Neural progenitor cell (in vitro differentiated cells): ENCODE measurements at regions not wholly inside any gene's neighbourhood (a gene's known extent, or its start where the extent isn't known, plus 50 kb on each side); places are given as distances from the start of the nearest gene placed in this dataset.

Experiments used
- DNase-seq: peaks from one replicate; pipeline ENCODE4 v3.0.0-alpha.2; 2016; ENCODE audit warnings: low spot score
- H2AFZ ChIP-seq: fragments of 200-600 bp; sonication (generic); replicated peaks from 2 replicates; pipeline ENCODE4 v1.6.1; 2016; ENCODE audit warnings: antibody characterized with exemption
- H3F3A ChIP-seq: fragments of 200-600 bp; sonication (generic); 2 replicates; pipeline ENCODE4 v1.6.1; 2016; ENCODE audit warnings: antibody characterized with exemption, low read depth
- H3K27ac ChIP-seq: fragments of 200-600 bp; sonication (generic); 2 replicates; pipeline ENCODE4 v1.5.1; 2016; ENCODE audit warnings: mild to moderate bottlenecking
- H3K27me3 ChIP-seq: fragments of 200-600 bp; sonication (generic); 2 replicates; pipeline ENCODE4 v1.6.1; 2016; ENCODE audit warnings: mild to moderate bottlenecking, moderate library complexity
- H3K36me3 ChIP-seq: fragments of 200-600 bp; sonication (generic); 2 replicates; pipeline ENCODE4 v1.5.1; 2016
- H3K4me1 ChIP-seq: fragments of 200-600 bp; sonication (generic); 2 replicates; pipeline ENCODE4 v1.6.1; 2016; ENCODE audit warnings: mixed run types
- H3K4me2 ChIP-seq: fragments of 200-600 bp; sonication (generic); 2 replicates; pipeline ENCODE4 v1.6.1; 2016
- H3K4me3 ChIP-seq: fragments of 200-600 bp; sonication (generic); 2 replicates; pipeline ENCODE4 v1.5.1; 2016
- H3K79me2 ChIP-seq: fragments of 200-600 bp; sonication (generic); 2 replicates; pipeline ENCODE4 v1.6.1; 2016; ENCODE audit warnings: low read depth
- H3K9ac ChIP-seq: fragments of 200-600 bp; sonication (generic); 2 replicates; pipeline ENCODE4 v1.6.1; 2016
- H3K9me3 ChIP-seq: fragments of 200-600 bp; sonication (generic); 2 replicates; pipeline ENCODE4 v1.5.1; 2016; ENCODE audit warnings: low read depth
- H4K20me1 ChIP-seq: fragments of 200-600 bp; sonication (generic); 2 replicates; pipeline ENCODE4 v1.6.1; 2016; ENCODE audit warnings: low read depth
- H3K27ac Mint-ChIP-seq: 3 replicates; pipeline ENCODE4 v1.8.0; 2021; ENCODE audit warnings: mixed read lengths
- H3K27me3 Mint-ChIP-seq: 2 replicates; pipeline ENCODE4 v1.8.0; 2022; ENCODE audit warnings: low read depth, mild to moderate bottlenecking, inconsistent platforms, moderate library complexity, mixed read lengths; ENCODE audit not compliant: insufficient read depth
- H3K36me3 Mint-ChIP-seq: 3 replicates; pipeline ENCODE4 v1.8.0; 2021; ENCODE audit warnings: mixed read lengths
- H3K4me1 Mint-ChIP-seq: 3 replicates; pipeline ENCODE4 v1.8.0; 2021; ENCODE audit warnings: mixed read lengths
- H3K4me3 Mint-ChIP-seq: 3 replicates; pipeline ENCODE4 v1.8.0; 2021; ENCODE audit warnings: mild to moderate bottlenecking, moderate library complexity, mixed read lengths
- H3K9me3 Mint-ChIP-seq: 3 replicates; pipeline ENCODE4 v1.8.0; 2020; ENCODE audit warnings: mixed read lengths
- CTCF ChIP-seq: fragments of 200-600 bp; sonication (generic); IDR thresholded peaks from 2 replicates; pipeline ENCODE4 v1.5.1; 2017; ENCODE audit warnings: antibody characterized with exemption, mild to moderate bottlenecking
- EZH2 ChIP-seq: fragments of 200-600 bp; sonication (generic); IDR thresholded peaks from 2 replicates; pipeline ENCODE4 v1.6.1; 2017; ENCODE audit warnings: antibody characterized with exemption, mild to moderate bottlenecking, moderate library complexity
- EZH2phosphoT487 ChIP-seq: fragments of 200-600 bp; sonication (generic); IDR thresholded peaks from 2 replicates; pipeline ENCODE4 v1.6.1; 2017; ENCODE audit warnings: antibody characterized with exemption

- DNase-seq, result no peak
- no peaks in the 10 kb centered on the region for H3K9me3 ChIP-seq
- Mint-ChIP-seq H3K36me3 (no peaks in the 10 kb centered on the region), H3K27ac (no peak overlapping the region), H3K4me3 (no peak overlapping the region), H3K9me3 (no peaks in the 10 kb centered on the region), H3K4me1 (peaks cover 9% of the 10 kb centered on the region), H3K27me3 (no peaks in the 10 kb centered on the region)
- no peak for TF ChIP-seq CTCF
- TF ChIP-seq EZH2, result no peak
- TF ChIP-seq EZH2phosphoT487, result no peak
- no peaks in the 10 kb centered on the region for H3K36me3 ChIP-seq
- no peaks in the 10 kb centered on the region for H3K27me3 ChIP-seq
- H4K20me1 ChIP-seq, result no peaks in the 10 kb centered on the region
- no peak overlapping the region for H2AFZ ChIP-seq
- H3K27ac ChIP-seq, result no peak overlapping the region
- no peaks in the 10 kb centered on the region for H3K79me2 ChIP-seq
- H3K4me1 ChIP-seq, result peaks cover under 1% of the 10 kb centered on the region
- H3K4me2 ChIP-seq, result no peak overlapping the region
- no peak overlapping the region for H3K9ac ChIP-seq
- H3F3A ChIP-seq, result no peaks in the 10 kb centered on the region
- H3K4me3 ChIP-seq, result no peak overlapping the region
These were observed 211.4 kb downstream of the DEPDC1B start for GRCh38 chr5:60488466-60489130.

- Histone ChIP-seq H3K4me2 (no peak overlapping the region), H3K36me3 (no peaks in the 10 kb centered on the region), H3K4me1 (no peaks in the 10 kb centered on the region), H3F3A (no peaks in the 10 kb centered on the region), H3K4me3 (no peak overlapping the region), H3K27ac (no peak overlapping the region), H2AFZ (no peak overlapping the region), H3K27me3 (no peaks in the 10 kb centered on the region), H3K9ac (no peak overlapping the region), H4K20me1 (no peaks in the 10 kb centered on the region), H3K79me2 (no peaks in the 10 kb centered on the region), H3K9me3 (no peaks in the 10 kb centered on the region)
- H3K4me1 Mint-ChIP-seq, result peaks cover 9% of the 10 kb centered on the region
- TF ChIP-seq CTCF, result no peak
- no peak for TF ChIP-seq EZH2phosphoT487
- TF ChIP-seq EZH2, result no peak
- H3K27me3 Mint-ChIP-seq, result no peaks in the 10 kb centered on the region
- H3K4me3 Mint-ChIP-seq, result no peak overlapping the region
- no peaks in the 10 kb centered on the region for H3K9me3 Mint-ChIP-seq
- no peak for DNase-seq
- no peaks in the 10 kb centered on the region for H3K36me3 Mint-ChIP-seq
- H3K27ac Mint-ChIP-seq, result no peak overlapping the region
These were observed 212.0 kb downstream of the DEPDC1B start for GRCh38 chr5:60487885-60488442.

GRCh38 chr5:60487476-60487875 lies 212.5 kb downstream of the DEPDC1B start:
- no peak for TF ChIP-seq EZH2phosphoT487
- no peak for TF ChIP-seq EZH2
- TF ChIP-seq CTCF, result no peak
- Histone ChIP-seq H3K4me1 (no peaks in the 10 kb centered on the region), H3K27ac (no peak overlapping the region), H3K4me2 (no peak overlapping the region), H3K9me3 (no peaks in the 10 kb centered on the region), H3K36me3 (no peaks in the 10 kb centered on the region), H4K20me1 (no peaks in the 10 kb centered on the region), H3F3A (no peaks in the 10 kb centered on the region), H3K27me3 (no peaks in the 10 kb centered on the region), H3K9ac (no peak overlapping the region), H3K79me2 (no peaks in the 10 kb centered on the region), H2AFZ (no peak overlapping the region), H3K4me3 (no peak overlapping the region)
- Mint-ChIP-seq H3K36me3 (no peaks in the 10 kb centered on the region), H3K27me3 (no peaks in the 10 kb centered on the region), H3K27ac (peak overlapping the region; percentile 26), H3K9me3 (no peaks in the 10 kb centered on the region), H3K4me1 (peaks cover 9% of the 10 kb centered on the region), H3K4me3 (no peak overlapping the region)
- DNase-seq, result no peak
